CD4-positive, CD25-positive, alpha-beta regulatory T cell (primary cell): ENCODE measurements at regions not wholly inside any gene's neighbourhood (a gene's known extent, or its start where the extent isn't known, plus 50 kb on each side); places are given as distances from the start of the nearest gene placed in this dataset.

Experiments
- ATAC-seq, 2 donors: fragments of 150-1000 bp; cut with Tn5 transposase; one replicate each; pipeline ENCODE4 v1.10.0; 2021; ENCODE audit warnings: low read depth in 2 of 2, moderate number of reproducible peaks in 2 of 2, moderate library complexity in 1 of 2
- DNase-seq, 3 donors: peaks; one replicate each; pipeline versions ENCODE4 v3.0.0 to v3.0.0-alpha.2; 2012 to 2022; ENCODE audit warnings: mixed read lengths in 1 of 3
- H3K27ac ChIP-seq: one replicate; pipeline ENCODE4 v1.7.0; 2013; ENCODE audit warnings: mild to moderate bottlenecking, low read length; ENCODE audit not compliant: insufficient read depth, poor library complexity, severe bottlenecking
- H3K27me3 ChIP-seq: one replicate; pipeline ENCODE4 v1.7.0; 2013; ENCODE audit warnings: low read length; ENCODE audit not compliant: control insufficient read depth, insufficient read depth
- H3K36me3 ChIP-seq: one replicate; pipeline ENCODE4 v1.7.0; 2013; ENCODE audit warnings: mild to moderate bottlenecking, low read length, moderate library complexity; ENCODE audit not compliant: control insufficient read depth, insufficient read depth
- H3K4me1 ChIP-seq: 2 replicates; pipeline ENCODE4 v1.7.0; 2013; ENCODE audit warnings: mild to moderate bottlenecking, low read length; ENCODE audit not compliant: insufficient read depth, control insufficient read depth, poor library complexity, severe bottlenecking
- H3K4me3 ChIP-seq: one replicate; pipeline ENCODE4 v1.7.0; 2013; ENCODE audit warnings: low read depth, mild to moderate bottlenecking, low read length, moderate library complexity
- H3K9me3 ChIP-seq, 2 experiments: 1 replicate in 1 of 2; 2 replicates in 1 of 2; pipeline ENCODE4 v1.7.0; 2013; ENCODE audit warnings: low read length in 2 of 2, mild to moderate bottlenecking in 1 of 2, moderate library complexity in 1 of 2; ENCODE audit not compliant: control insufficient read depth in 2 of 2
- H3K27ac Mint-ChIP-seq, 3 donors: one replicate each; pipeline ENCODE4 v1.8.0; 2020 to 2022; ENCODE audit warnings: mild to moderate bottlenecking in 3 of 3, mixed read lengths in 3 of 3, moderate library complexity in 2 of 3
- H3K27me3 Mint-ChIP-seq: one replicate; pipeline ENCODE4 v1.8.0; 2022; ENCODE audit warnings: mild to moderate bottlenecking, mixed read lengths
- H3K36me3 Mint-ChIP-seq: one replicate; pipeline ENCODE4 v1.8.0; 2020; ENCODE audit warnings: mixed read lengths
- H3K4me1 Mint-ChIP-seq, 4 donors: one replicate each; pipeline ENCODE4 v1.8.0; 2020 to 2022; ENCODE audit warnings: mixed read lengths in 4 of 4, mild to moderate bottlenecking in 1 of 4
- H3K4me3 Mint-ChIP-seq, 4 donors: one replicate each; pipeline ENCODE4 v1.8.0; 2020 to 2022; ENCODE audit warnings: mild to moderate bottlenecking in 4 of 4, mixed read lengths in 4 of 4, moderate library complexity in 3 of 4
- H3K9me3 Mint-ChIP-seq, 7 donors: one replicate each; pipeline ENCODE4 v1.8.0; 2020 to 2022; ENCODE audit warnings: mixed read lengths in 7 of 7, mild to moderate bottlenecking in 3 of 7, moderate library complexity in 2 of 7

DNA sequence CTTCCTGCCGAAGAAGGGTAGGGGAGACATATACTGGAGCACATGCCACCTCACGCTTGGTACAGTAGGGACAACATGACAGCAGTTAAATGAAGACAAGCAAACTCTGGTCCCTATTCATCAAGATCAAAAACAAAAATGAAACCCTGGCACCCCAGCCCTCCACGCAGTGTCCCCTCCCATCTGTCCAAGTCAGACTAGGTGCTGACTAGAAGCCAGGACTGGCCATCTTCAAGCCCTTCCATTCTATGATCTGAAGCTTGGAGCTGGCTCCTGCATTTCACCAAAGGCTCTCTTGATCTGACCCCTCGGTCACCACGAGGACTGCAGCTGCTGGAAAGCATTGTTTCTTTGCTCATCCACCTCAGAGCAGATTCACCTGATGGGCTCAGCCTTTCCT lies 158.9 kb upstream of the GGTLC1 start:
- Mint-ChIP-seq H3K4me3 (no peak overlapping the region), H3K36me3 (no peaks in the 10 kb centered on the region), H3K9me3 (no peaks in the 10 kb centered on the region), H3K27ac (peak overlapping the region in 1 of 3 donors; percentile 80), H3K4me1 (peaks cover 0 to 2% (median 0%) of the 10 kb centered on the region in 4 donors), H3K27me3 (no peaks in the 10 kb centered on the region)
- H3K4me1 ChIP-seq = no peaks in the 10 kb centered on the region
- no peak for DNase-seq
- ATAC-seq = no peak
- no peaks in the 10 kb centered on the region for H3K36me3 ChIP-seq
- no peak overlapping the region for H3K4me3 ChIP-seq
- no peaks in the 10 kb centered on the region for H3K27me3 ChIP-seq
- no peak overlapping the region for H3K27ac ChIP-seq
- H3K9me3 ChIP-seq = no peaks in the 10 kb centered on the region

- peaks cover 0 to 2% (median 0%) of the 10 kb centered on the region in 7 donors for H3K9me3 Mint-ChIP-seq
Observed at GRCh38 chr20:24146231-24146634, 157.7 kb upstream of the GGTLC1 start.

GRCh38 chr20:24144371-24144770 lies 155.8 kb upstream of the GGTLC1 start:
- H3K36me3 ChIP-seq = no peaks in the 10 kb centered on the region
- H3K4me1 ChIP-seq = no peaks in the 10 kb centered on the region
- H3K27me3 ChIP-seq = no peaks in the 10 kb centered on the region
- ATAC-seq (no peak), DNase-seq (no peak)
- Mint-ChIP-seq H3K27ac (no peak overlapping the region), H3K9me3 (peaks cover 0 to 3% (median 0%) of the 10 kb centered on the region in 7 donors), H3K36me3 (no peaks in the 10 kb centered on the region), H3K27me3 (no peaks in the 10 kb centered on the region), H3K4me3 (no peak overlapping the region), H3K4me1 (peaks cover 0 to 2% (median 0%) of the 10 kb centered on the region in 4 donors)
- H3K27ac ChIP-seq = no peak overlapping the region
- H3K4me3 ChIP-seq = no peak overlapping the region
- no peaks in the 10 kb centered on the region for H3K9me3 ChIP-seq

More at GRCh38 chr20:24146231-24146634, 157.7 kb upstream of the GGTLC1 start:
- Mint-ChIP-seq H3K4me1 (peaks cover 0 to 2% (median 0%) of the 10 kb centered on the region in 4 donors), H3K4me3 (no peak overlapping the region), H3K36me3 (no peaks in the 10 kb centered on the region), H3K27me3 (no peaks in the 10 kb centered on the region), H3K27ac (no peak overlapping the region)
- Histone ChIP-seq H3K9me3 (no peaks in the 10 kb centered on the region), H3K27ac (no peak overlapping the region), H3K27me3 (no peaks in the 10 kb centered on the region), H3K4me3 (no peak overlapping the region), H3K36me3 (no peaks in the 10 kb centered on the region), H3K4me1 (no peaks in the 10 kb centered on the region)
- DNase-seq = no peak
- ATAC-seq = no peak

DNA sequence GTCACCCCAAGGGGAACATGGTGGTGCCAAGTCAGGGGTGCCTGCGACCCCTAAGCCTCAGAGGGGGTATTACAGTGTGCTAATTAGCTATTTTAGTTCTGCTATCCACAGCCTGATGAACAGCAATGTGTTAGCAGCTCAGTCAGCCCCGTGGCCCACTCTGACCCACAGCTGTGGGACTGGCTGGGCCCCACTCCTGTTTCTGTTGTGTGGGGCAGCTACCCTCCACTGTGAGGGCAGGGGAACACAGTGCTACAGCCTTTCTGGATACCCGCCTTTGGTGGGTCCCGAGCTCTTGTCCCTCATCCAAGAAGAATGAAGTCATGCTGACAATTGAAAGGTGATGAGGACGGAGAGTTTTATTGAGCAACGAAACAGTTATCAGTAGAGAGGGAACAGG lies 152.5 kb upstream of the GGTLC1 start:
- DNase-seq = no peak
- H3K4me1 Mint-ChIP-seq = no peaks in the 10 kb centered on the region
- Histone ChIP-seq H3K27ac (no peak overlapping the region), H3K36me3 (no peaks in the 10 kb centered on the region), H3K9me3 (no peaks in the 10 kb centered on the region), H3K4me1 (no peaks in the 10 kb centered on the region), H3K27me3 (no peaks in the 10 kb centered on the region), H3K4me3 (no peak overlapping the region)
- no peaks in the 10 kb centered on the region for H3K27me3 Mint-ChIP-seq
- H3K9me3 Mint-ChIP-seq = peaks cover 0 to 3% (median 0%) of the 10 kb centered on the region in 7 donors
- no peak overlapping the region for H3K4me3 Mint-ChIP-seq
- no peak for ATAC-seq
- no peak overlapping the region for H3K27ac Mint-ChIP-seq
- no peaks in the 10 kb centered on the region for H3K36me3 Mint-ChIP-seq

- no peak overlapping the region for H3K4me3 ChIP-seq
- H3K27ac Mint-ChIP-seq = no peak overlapping the region
- H3K27me3 ChIP-seq = no peaks in the 10 kb centered on the region
- no peaks in the 10 kb centered on the region for H3K4me1 ChIP-seq
- no peak overlapping the region for H3K27ac ChIP-seq
- DNase-seq (no peak), ATAC-seq (no peak)
- H3K9me3 Mint-ChIP-seq = peaks cover 0 to 3% (median 0%) of the 10 kb centered on the region in 7 donors
- H3K27me3 Mint-ChIP-seq = no peaks in the 10 kb centered on the region
- no peaks in the 10 kb centered on the region for H3K4me1 Mint-ChIP-seq
- H3K36me3 ChIP-seq = no peaks in the 10 kb centered on the region
- no peaks in the 10 kb centered on the region for H3K36me3 Mint-ChIP-seq
- no peak overlapping the region for H3K4me3 Mint-ChIP-seq
- H3K9me3 ChIP-seq = no peaks in the 10 kb centered on the region
Observed at GRCh38 chr20:24139846-24140245, 151.3 kb upstream of the GGTLC1 start.

DNA sequence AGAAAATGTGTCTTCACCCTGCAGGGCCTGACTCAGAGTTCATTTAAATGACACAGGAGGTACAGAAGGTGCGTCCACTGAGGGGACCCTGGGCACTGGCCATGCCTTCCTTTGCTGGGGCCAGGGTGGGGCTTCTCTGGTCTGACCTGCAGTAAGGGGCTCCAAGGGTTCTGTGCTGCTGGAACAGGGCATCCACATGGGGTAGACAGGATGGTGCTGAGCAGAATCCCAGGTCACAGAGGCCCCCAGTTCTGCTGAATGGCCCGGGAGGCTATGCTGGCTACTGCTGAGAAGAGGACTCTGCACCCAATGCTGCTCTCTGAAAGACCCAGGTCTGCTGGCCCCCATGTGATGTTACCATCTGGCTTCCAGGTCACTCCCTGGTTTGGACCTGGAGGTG lies 150.4 kb upstream of the GGTLC1 start:
- Mint-ChIP-seq H3K9me3 (peaks cover 0 to 3% (median 0%) of the 10 kb centered on the region in 7 donors), H3K27me3 (no peaks in the 10 kb centered on the region), H3K4me3 (no peak overlapping the region), H3K4me1 (no peaks in the 10 kb centered on the region), H3K36me3 (no peaks in the 10 kb centered on the region), H3K27ac (no peak overlapping the region)
- Histone ChIP-seq H3K4me3 (no peak overlapping the region), H3K4me1 (no peaks in the 10 kb centered on the region), H3K9me3 (no peaks in the 10 kb centered on the region), H3K36me3 (no peaks in the 10 kb centered on the region), H3K27ac (no peak overlapping the region), H3K27me3 (no peaks in the 10 kb centered on the region)
- no peak for ATAC-seq
- DNase-seq = no peak

GRCh38 chr20:24138196-24138857 lies 149.7 kb upstream of the GGTLC1 start:
- Histone ChIP-seq H3K27me3 (no peaks in the 10 kb centered on the region), H3K4me3 (no peak overlapping the region), H3K4me1 (no peaks in the 10 kb centered on the region), H3K9me3 (no peaks in the 10 kb centered on the region), H3K27ac (no peak overlapping the region), H3K36me3 (no peaks in the 10 kb centered on the region)
- Mint-ChIP-seq H3K9me3 (peaks cover 0 to 3% (median 0%) of the 10 kb centered on the region in 7 donors), H3K4me3 (no peak overlapping the region), H3K36me3 (no peaks in the 10 kb centered on the region), H3K4me1 (no peaks in the 10 kb centered on the region), H3K27me3 (no peaks in the 10 kb centered on the region), H3K27ac (peak overlapping the region in 1 of 3 donors; percentile 15)
- DNase-seq = no peak
- no peak for ATAC-seq

GRCh38 chr20:24136659-24137246 lies 148.2 kb upstream of the GGTLC1 start:
- no peak for ATAC-seq
- Histone ChIP-seq H3K27ac (no peak overlapping the region), H3K4me1 (no peaks in the 10 kb centered on the region), H3K27me3 (no peaks in the 10 kb centered on the region), H3K36me3 (no peaks in the 10 kb centered on the region), H3K4me3 (no peak overlapping the region), H3K9me3 (no peaks in the 10 kb centered on the region)
- no peaks in the 10 kb centered on the region for H3K27me3 Mint-ChIP-seq
- no peak overlapping the region for H3K27ac Mint-ChIP-seq
- H3K4me1 Mint-ChIP-seq = peaks cover 0 to 3% (median under 1%) of the 10 kb centered on the region in 4 donors
- no peaks in the 10 kb centered on the region for H3K36me3 Mint-ChIP-seq
- H3K4me3 Mint-ChIP-seq = no peak overlapping the region
- DNase-seq = no peak
- H3K9me3 Mint-ChIP-seq = peaks cover 0 to 3% (median 0%) of the 10 kb centered on the region in 7 donors
